Stimulated activated CD8-positive, alpha-beta memory T cell treated with anti-CD3 and anti-CD28 coated beads, Interleukin-2, amount 100 ng/mL, for 48 hours (primary cell): ENCODE measurements at regions not wholly inside any gene's neighbourhood (a gene's known extent, or its start where the extent isn't known, plus 50 kb on each side); places are given as distances from the start of the nearest gene placed in this dataset.

Experiments used
- DNase-seq, 2 donors: peaks; one replicate each; pipeline ENCODE4 v3.0.0-alpha.2; 2020; ENCODE audit warnings: low read depth in 2 of 2

- DNase-seq = no peak
These were observed 188.2 kb upstream of the RMST start for GRCh38 chr12:97274386-97274785.

- no peak for DNase-seq
These were observed 187.3 kb upstream of the RMST start for GRCh38 chr12:97275256-97275655.

GRCh38 chr12:97275728-97276590 lies 186.6 kb upstream of the RMST start:
- no peak for DNase-seq

- DNase-seq = no peak
These were observed 185.8 kb upstream of the RMST start for GRCh38 chr12:97276661-97277429.

DNA sequence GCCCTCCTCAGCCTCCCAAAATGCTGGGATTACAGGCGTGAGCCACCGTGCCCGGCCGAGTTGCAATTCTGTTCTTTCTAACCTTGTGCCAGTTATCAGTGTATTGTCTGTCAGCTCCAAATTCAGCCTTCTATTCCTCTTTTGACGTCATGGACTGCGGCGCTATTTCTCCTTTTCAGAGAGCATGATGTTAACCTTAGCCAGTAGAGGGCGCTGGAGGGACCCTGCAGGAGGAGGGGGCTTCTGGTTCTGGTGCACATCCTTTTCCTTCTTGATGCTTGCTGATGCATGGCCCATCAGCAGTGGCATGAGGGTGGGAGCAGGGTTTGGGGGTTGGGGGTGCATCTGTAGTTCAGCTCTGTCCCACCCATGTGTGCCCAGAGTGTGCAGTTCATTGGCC lies 179.3 kb upstream of the RMST start:
- DNase-seq = no peak

DNA sequence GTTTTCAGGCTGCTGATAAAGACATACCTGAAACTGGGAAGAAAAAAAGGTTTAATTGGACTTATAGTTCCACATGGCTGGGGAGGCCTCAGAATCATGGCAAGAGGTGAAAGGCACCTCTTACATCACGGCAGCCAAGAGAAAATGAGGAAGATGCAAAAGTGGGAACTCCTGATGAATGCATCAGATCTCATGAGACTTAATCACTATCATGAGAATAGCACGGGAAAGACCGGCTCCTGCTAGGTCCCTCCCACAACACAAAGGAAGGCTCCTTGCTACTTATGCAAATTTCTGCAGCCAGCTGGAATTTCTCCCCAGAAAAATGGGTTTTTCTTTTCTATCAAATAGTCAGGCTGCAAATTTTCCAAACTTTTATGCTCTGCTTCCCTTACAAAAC lies 174.1 kb upstream of the RMST start:
- DNase-seq = no peak

- no peak for DNase-seq
These were observed 170.0 kb upstream of the RMST start for GRCh38 chr12:97292588-97292987.

GRCh38 chr12:97293541-97293940 lies 169.1 kb upstream of the RMST start:
- no peak for DNase-seq

DNA sequence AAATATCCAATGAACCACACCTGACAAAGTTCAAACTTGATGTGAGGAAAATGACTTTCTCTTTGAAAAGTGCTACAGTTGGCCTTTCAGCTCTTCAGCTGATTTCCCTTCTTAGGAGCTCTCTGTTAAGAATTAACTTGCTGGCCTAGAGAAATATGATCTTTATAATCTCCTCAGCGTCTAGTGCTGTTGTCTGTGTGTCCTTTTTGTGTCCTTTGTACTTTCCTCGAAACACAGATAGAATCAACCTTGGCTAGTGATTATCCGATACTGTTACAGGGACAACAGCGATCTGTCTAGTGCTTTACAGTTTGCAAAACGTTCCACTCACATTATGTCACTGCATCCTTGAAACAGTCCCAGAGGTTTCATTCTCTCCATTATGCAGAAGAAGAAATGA lies 162.8 kb upstream of the RMST start:
- DNase-seq = no peak

GRCh38 chr12:97300431-97300830 lies 162.2 kb upstream of the RMST start:
- no peak for DNase-seq

- DNase-seq = no peak
These were observed 161.7 kb upstream of the RMST start for GRCh38 chr12:97300891-97301290.

DNA sequence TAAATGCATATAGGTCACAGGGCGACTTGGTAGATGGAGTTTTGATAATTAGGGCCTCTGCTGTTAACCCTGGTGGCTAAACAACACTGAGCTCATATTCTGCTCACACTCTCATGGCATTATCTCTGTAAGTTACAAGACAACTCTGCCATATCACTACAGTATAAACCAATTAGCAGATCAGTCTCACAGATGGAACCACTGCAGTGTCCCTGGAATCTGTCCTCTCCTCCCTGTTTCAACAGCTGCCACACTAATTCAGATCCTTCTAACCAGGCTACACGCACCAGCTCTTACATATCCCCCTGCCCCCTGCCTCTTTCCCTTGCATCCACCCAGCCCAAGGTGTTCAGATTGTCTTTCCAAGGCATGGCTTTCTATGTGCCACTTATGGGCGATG lies 161.0 kb upstream of the RMST start:
- no peak for DNase-seq

DNA sequence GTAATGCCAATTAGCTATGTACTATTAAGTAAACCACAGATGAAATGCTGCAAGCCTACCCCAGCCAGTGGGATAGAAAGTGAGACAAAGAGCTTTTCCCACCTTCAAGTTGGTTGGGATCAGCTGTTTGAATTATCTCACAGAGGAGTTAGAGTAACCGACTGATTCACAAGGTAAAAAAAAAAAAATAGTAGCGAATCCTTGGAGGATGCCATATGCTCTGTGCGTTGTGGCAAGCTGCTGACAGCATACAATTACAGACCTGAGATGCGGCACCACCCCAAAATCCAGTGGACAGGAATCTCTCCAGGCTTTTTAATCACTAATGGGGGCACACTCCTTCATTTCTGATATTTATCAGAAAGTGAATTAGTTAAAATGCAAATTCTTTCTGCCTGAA lies 157.0 kb upstream of the RMST start:
- DNase-seq = no peak

DNA sequence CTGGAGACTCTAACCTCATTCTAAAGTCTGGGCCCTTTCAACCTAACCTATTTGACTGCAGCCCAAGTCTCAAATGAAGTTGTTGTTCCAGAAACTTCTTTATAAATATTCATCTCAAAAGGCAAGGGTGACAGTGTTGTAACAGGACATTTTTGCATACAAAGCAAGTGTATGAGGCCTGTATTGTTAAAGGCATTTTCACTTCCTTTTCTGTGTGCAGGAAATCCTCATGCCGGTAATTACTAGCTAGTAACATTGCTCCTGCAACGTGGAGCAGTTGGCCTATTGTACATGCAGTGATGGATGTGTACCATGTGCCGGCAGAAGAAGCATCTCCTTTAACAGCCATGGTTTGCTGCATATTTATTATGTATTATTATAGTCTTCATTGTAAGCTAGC lies 156.5 kb upstream of the RMST start:
- DNase-seq = no peak

GRCh38 chr12:97308576-97309198 lies 153.9 kb upstream of the RMST start:
- no peak for DNase-seq

- DNase-seq = no peak
These were observed 152.7 kb upstream of the RMST start for GRCh38 chr12:97309921-97310320.

DNA sequence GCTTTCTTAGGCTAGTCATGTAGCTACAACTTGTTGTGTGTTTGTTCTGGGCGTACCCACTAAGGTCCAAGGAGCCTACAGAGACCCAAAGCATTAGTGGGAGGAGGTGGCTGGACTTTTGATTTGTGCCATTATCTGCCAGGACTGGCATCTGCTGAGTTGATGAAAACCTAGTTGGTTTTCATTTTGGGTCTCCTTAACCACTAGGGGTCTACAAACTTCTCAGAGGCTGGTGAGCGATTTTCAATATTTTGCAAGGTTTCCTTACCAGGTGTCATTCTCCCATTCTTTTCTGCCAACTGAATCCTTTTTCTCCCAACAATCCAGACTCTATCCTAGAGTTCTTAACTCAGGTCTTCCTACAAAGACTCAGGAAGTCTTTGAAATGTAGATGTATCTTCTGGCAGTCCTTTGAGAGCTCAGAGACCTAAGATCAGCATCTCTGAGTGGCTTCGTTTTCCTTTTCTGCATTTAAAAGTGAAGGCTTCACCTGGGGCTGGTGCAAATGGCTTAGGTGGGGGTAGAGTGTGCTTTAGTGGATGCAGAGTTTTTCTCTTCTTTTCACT lies 150.0 kb upstream of the RMST start:
- DNase-seq = no peak

DNA sequence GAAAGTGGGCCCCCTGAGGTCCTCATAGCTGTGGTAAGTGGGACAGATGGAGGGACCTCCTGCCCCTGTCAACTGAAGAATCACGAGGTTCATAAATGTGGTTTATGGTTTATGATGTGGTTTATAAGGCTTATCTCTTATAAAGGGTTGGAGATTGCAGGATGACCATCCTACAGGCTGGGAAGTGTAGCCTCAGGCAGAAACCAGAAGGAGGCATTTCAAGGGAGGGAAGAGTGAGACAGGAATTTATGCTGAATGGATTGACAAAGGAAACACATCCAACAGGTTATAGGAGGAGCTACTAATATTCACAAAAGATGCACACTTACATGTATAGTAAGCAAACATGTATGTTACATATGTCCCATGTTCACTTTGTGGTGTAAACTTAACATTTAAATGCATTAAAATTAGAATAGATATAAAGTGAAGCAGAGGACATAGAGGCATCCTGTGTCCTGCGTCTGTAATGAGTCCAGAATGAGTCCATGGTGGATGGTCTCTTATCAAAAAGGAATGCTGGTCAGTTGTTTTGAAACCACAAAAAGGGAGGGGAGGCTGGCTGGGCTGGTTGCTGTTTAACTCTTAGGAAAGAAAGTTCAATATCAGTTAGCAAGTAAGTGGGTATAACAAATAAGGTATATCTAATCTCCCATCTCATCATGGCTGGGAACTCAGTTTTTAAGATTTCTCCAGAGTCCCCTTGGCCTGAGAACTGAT lies 149.0 kb upstream of the RMST start:
- DNase-seq = no peak

- DNase-seq = no peak
These were observed 146.3 kb upstream of the RMST start for GRCh38 chr12:97316321-97316720.

DNA sequence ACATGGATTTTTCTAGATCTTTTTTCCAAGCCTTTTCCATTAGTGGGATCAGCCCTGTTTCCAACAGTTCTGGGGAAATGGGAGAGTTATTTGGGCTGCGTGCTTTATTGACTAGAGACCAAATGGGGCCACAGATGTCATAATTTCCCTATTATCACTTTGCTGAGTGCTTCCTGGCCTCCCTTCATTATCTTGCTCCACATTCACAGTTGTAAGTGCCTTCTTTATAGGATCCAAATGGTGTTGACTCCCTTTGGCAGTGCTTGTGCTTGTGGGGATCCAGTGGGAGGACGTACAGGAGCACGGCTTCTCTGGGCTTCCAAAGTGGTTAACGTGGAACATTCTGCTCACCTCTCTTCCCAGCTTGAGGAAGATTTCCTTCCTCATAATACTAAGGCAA lies 141.0 kb upstream of the RMST start:
- DNase-seq = no peak

DNA sequence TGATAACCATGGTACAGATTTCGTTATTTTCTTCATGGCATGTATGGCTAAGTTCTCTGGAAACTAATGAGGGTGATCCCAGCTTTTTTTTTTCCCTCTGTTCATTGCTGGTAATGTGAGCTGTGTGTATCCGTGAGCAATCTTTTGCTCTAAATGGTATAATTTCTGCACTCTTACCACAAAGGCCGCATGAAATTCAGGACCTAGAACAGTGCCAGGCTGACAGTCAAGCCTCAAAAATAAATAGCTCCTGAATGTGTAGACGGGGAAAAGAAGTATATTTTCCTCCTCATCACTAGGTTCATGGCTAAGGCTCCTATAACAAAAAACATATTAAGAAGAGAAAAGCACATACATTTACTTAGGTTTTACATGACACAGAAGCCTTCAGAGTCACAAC lies 140.2 kb upstream of the RMST start:
- no peak for DNase-seq

DNA sequence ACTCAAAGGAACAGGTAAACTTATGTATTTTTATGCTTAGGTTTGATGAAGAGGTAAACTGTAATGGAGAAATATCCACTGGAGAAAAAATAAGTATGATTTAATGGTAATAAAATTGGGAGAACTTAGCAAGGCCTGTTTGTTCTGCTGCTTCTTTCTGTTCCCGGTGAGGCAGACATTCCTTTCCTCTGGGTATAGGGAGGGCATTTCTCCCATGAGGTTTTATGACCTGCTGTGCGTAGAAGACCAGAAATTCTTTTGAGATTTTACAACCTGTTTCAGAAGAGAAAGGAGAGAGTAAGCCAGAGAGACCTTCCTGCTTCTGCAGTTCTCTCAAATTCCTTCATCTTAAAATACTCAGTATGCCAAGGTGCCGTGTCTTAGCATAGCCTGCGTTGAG lies 139.4 kb upstream of the RMST start:
- DNase-seq = no peak
